ENCODE measurements at regions not wholly inside any gene's neighbourhood (a gene's known extent, or its start where the extent isn't known, plus 50 kb on each side); places are given as distances from the start of the nearest gene placed in this dataset.

- Histone ChIP-seq H3K27me3 (ENCODE audit: low read depth) (peaks cover 4% of the 10 kb centered on the region), H3K27ac (replicated peaks) (no peak overlapping the region), H3K9me3 (replicated peaks) (no peaks in the 10 kb centered on the region), H3K36me3 (no peaks in the 10 kb centered on the region), H3K4me1 (no peaks in the 10 kb centered on the region), H3K4me3 (no peak overlapping the region)
- peak; percentile 62 for TF ChIP-seq CTCF (IDR thresholded peaks at IDR 0.05; ENCODE audit: borderline replicate concordance)
- intact Hi-C loops (cut with micrococcal nuclease) = loop anchor here (10.0 kb wide), 1 partner anchor 164 kb away; no protein-coding TSS in a partner anchor
- no peak for DNase-seq
Measured at GRCh38 chr6:9250852-9251251, 815.5 kb upstream of the SLC35B3 start.

GRCh38 chr6:9248133-9248532 is 812.8 kb upstream of the SLC35B3 start:
- no peak for TF ChIP-seq CTCF (IDR thresholded peaks at IDR 0.05; ENCODE audit: borderline replicate concordance)
- no peaks in the 10 kb centered on the region for H3K4me1 ChIP-seq
- no peak overlapping the region for H3K4me3 ChIP-seq
- no peaks in the 10 kb centered on the region for H3K9me3 ChIP-seq (replicated peaks)
- H3K27me3 ChIP-seq (ENCODE audit: low read depth) = peaks cover 4% of the 10 kb centered on the region
- no peak overlapping the region for H3K27ac ChIP-seq (replicated peaks)
- no peaks in the 10 kb centered on the region for H3K36me3 ChIP-seq
- intact Hi-C loops (cut with micrococcal nuclease) = no loop called here
- DNase-seq = no peak

- TF ChIP-seq CTCF (IDR thresholded peaks at IDR 0.05; ENCODE audit: borderline replicate concordance) = no peak
- H3K27ac ChIP-seq (replicated peaks) = no peak overlapping the region
- H3K4me1 ChIP-seq = no peaks in the 10 kb centered on the region
- intact Hi-C loops (cut with micrococcal nuclease) = no loop called here
- no peaks in the 10 kb centered on the region for H3K9me3 ChIP-seq (replicated peaks)
- no peaks in the 10 kb centered on the region for H3K36me3 ChIP-seq
- no peak overlapping the region for H3K4me3 ChIP-seq
- no peak for DNase-seq
- H3K27me3 ChIP-seq (ENCODE audit: low read depth) = no peaks in the 10 kb centered on the region
Measured at GRCh38 chr6:9240861-9241260, 805.5 kb upstream of the SLC35B3 start.

- Histone ChIP-seq H3K4me3 (no peak overlapping the region), H3K9me3 (replicated peaks) (peaks cover 15% of the 10 kb centered on the region), H3K4me1 (no peaks in the 10 kb centered on the region), H3K36me3 (no peaks in the 10 kb centered on the region), H3K27ac (replicated peaks) (no peak overlapping the region), H3K27me3 (ENCODE audit: low read depth) (no peaks in the 10 kb centered on the region)
- intact Hi-C loops (cut with micrococcal nuclease) = no loop called here
- no peak for DNase-seq
- no peak for TF ChIP-seq CTCF (IDR thresholded peaks at IDR 0.05; ENCODE audit: borderline replicate concordance)
Measured at GRCh38 chr6:9236443-9236842, 801.1 kb upstream of the SLC35B3 start.

- intact Hi-C loops (cut with micrococcal nuclease) = no loop called here
- no peak overlapping the region for H3K27ac ChIP-seq (replicated peaks)
- H3K4me3 ChIP-seq = no peak overlapping the region
- no peaks in the 10 kb centered on the region for H3K27me3 ChIP-seq (ENCODE audit: low read depth)
- no peak for DNase-seq
- no peaks in the 10 kb centered on the region for H3K36me3 ChIP-seq
- no peaks in the 10 kb centered on the region for H3K4me1 ChIP-seq
- no peak for TF ChIP-seq CTCF (IDR thresholded peaks at IDR 0.05; ENCODE audit: borderline replicate concordance)
- peaks cover 15% of the 10 kb centered on the region for H3K9me3 ChIP-seq (replicated peaks)
Measured at GRCh38 chr6:9233686-9234085, 798.3 kb upstream of the SLC35B3 start.

GRCh38 chr6:9233226-9233625 is 797.9 kb upstream of the SLC35B3 start:
- H3K27me3 ChIP-seq (ENCODE audit: low read depth) = no peaks in the 10 kb centered on the region
- no peaks in the 10 kb centered on the region for H3K36me3 ChIP-seq
- H3K9me3 ChIP-seq (replicated peaks) = peaks cover 15% of the 10 kb centered on the region
- DNase-seq = no peak
- no peak overlapping the region for H3K27ac ChIP-seq (replicated peaks)
- no peaks in the 10 kb centered on the region for H3K4me1 ChIP-seq
- H3K4me3 ChIP-seq = no peak overlapping the region
- TF ChIP-seq CTCF (IDR thresholded peaks at IDR 0.05; ENCODE audit: borderline replicate concordance) = no peak
- intact Hi-C loops (cut with micrococcal nuclease) = no loop called here

All from left ventricle myocardium inferior (tissue), 1 donor.